T-helper 9 cell (primary cell): ENCODE measurements at regions not wholly inside any gene's neighbourhood (a gene's known extent, or its start where the extent isn't known, plus 50 kb on each side); places are given as distances from the start of the nearest gene placed in this dataset.

Source experiments
- DNase-seq: peaks from one replicate; pipeline ENCODE4 v3.0.0-alpha.2; 2020

DNA sequence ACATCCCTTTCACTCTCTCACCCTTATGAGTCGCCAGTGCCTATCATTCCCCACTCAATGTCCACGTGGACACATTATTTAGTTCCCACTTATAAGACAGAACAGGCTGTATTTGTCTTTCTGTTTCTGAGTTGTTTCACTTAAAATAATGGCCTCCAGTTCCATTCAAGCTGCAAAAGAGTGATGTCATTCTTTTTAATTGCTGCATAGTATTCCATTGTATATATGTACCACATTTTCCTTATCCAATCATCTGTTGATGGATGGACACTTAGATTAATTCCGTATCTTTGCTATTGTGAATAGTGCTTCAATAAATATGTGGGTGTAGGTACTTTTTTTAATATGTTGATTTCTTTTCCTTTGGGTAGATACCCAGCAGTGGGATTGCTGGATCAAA lies 79.1 kb downstream of the ZNF365 start:
- DNase-seq: no peak

DNA sequence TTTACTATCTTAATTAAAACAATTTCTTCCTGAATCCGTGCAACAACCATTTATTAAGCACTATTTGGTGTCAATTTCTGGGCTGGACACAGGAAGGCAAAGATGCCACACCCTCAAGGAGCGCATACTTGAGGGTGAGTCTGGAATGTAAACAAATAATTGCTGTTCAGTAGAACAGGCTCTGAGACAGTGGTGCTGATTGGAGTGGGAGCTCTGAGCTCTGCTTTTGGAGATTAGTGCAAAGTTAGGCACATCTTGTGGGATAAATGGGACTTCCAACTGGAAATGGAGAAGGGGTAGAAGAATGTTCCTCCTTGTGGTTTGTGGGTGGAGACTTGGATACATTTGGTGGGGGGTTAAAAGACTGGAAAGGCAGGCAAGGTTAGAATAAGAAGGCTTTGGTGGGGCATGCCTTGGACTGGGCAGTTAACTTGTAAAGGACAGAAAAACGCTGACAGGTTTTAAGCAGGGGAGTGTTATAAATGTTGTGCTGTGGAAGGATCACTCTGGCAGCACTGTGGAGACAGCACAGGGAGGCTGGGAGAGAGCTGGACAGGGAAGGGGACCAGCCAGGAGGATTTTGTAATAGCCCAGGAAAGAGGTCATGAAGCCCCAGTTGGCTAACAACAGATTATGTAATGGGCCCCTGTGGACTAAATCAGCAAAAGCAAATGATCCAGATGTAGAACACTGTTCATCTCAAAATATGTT lies 80.7 kb downstream of the ZNF365 start:
- no peak for DNase-seq

DNA sequence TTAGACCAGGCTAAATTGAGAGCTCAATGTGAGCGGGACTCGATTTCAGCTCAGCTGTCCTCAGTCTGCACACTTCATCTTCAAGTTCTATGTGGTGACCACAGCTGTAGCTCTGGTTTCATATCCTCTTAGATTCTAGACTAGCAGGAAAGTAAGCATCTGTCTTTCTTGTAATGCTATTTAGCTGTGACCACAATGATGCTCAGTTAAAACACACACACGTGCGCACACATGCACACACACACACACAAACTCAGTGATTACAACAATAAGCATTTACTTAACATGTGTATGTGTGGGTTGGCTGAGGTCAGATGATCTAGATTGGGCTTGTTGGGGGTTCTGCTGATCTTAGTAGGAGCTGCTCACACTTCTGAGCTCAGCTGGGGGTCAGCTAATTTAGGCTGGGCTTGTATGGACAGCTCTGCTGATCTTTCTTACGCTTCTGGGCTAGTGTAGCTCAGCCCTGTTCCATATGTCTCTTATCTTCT lies 82.5 kb downstream of the ZNF365 start:
- no peak for DNase-seq

DNA sequence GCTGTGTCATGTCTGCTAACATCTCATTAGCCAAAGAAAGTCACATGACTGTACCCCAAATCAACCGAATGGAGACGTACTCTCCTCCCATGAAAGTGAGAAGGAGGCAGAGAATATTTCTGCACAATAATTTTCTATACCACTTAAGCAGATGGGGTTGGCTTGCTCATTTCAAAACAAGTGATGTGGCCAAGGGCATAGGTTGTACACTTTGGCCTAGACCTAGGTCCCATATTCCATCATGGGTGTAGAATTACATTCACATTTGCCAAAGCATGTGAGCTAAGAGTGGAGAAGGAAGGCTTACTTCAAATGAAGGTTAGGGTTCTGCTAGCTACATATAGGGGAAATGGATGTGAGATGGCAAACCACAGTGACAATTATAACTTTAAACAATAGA lies 83.0 kb downstream of the ZNF365 start:
- DNase-seq: no peak

DNA sequence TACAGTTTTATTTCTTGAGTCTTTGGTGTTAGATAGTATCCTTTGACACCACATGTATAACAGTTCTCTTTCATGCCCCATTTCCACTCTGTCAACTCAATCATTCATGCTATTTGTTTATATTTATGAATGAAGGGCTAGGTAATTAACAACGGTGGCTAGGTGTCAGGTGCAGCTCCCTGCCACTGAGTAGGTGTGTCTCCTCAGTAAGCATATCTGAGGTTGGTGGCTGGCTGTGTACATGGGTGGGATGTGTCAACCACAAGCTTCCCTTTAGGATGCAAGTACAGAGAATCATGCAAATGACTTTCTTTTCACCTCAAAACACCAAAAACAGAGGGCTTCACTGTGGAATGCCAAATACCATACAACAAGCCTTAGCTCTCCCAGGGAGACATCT lies 83.4 kb downstream of the ZNF365 start:
- DNase-seq: no peak

DNA sequence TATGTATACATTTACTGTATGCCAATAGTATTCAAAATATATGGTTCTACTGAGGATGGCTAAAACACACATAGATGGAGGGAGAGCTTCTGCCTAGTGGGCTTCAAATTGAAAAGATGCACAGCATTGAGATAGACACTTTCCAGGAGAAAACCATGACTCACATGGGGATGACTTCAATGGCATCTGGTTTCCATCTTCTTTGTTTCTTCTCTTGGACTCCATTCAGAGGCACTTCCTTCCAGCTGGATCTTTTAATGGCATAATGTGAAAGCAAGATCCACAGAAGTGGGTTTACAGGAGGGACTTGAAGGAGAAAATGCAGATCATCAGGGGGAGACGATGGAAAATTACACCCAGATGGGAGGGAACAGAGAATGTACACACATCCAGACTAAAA lies 84.9 kb downstream of the ZNF365 start:
- no peak for DNase-seq

DNA sequence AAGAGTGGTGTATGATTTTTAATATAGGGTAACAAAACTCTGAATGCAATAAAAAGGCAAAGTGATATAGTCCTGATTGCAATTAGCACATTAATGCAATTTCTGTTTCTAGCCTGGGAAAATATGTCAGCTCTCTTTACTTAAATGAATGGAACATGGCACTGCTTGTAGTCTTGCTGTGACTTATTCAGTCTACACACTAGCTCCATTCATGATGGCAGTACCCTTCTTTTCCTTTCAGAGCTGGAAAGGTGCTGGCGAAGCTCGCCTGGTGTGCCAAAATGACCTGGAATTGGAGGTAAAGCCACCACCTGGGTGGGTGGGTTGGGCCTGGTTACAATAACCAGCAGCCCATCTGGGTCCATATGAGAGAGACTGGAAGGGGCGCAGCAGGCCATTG lies 85.3 kb downstream of the ZNF365 start:
- DNase-seq: no peak

DNA sequence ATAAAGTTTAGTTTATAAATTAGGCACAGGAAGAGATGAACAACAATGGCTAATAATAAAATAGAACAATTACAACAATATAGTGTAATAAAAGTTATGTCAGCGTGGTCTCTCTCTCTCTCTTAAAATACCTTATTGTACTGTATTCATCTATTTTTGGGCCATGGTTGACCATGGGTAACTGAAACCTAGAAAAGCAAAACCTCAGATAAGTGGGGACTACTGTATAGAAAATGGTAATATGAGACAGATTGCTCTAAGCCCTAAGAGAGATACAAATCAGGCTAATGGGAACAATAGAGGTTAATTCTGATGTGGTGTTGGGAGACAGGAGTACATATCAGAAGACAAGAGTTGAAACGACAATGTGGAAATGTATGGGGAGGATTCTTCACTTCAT lies 86.2 kb downstream of the ZNF365 start:
- no peak for DNase-seq

DNA sequence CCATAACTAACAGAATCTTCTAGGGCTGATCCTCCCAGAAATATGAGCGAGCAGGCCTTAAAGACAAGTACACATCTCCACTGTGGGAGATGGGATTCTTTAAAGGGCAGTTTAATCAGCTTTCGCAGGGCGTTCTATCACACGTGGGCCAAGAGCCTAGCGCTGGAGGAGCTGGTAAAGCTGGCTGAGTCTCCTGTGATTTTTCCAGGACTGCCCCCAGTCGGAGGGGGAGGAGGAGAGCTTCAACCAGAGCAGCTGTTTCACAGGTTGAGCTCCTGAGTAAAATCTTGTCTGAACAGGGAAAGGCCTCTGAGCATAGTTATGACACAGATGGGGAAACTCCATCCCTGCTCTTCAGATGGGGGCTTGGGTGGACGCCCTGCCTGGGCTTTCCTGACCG lies 87.0 kb downstream of the ZNF365 start:
- no peak for DNase-seq

DNA sequence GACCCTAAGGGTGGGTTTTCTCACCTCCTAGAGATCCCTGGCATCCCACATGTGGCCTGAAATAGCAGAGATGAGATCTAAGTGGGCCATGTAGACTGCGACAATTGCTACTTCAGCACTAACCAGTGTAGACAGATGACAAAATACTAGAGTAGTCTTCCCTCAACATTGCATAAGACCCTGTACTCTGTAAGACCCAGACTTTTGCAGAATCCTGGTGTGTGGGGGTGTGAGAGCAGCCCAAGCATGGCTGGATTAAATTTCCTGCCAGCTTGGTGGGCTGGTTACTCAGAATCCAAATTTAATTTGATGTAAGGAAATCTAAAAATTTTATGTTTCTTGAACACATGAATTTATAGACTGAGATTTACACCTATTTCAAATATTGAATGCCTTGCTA lies 88.3 kb downstream of the ZNF365 start:
- DNase-seq: no peak

DNA sequence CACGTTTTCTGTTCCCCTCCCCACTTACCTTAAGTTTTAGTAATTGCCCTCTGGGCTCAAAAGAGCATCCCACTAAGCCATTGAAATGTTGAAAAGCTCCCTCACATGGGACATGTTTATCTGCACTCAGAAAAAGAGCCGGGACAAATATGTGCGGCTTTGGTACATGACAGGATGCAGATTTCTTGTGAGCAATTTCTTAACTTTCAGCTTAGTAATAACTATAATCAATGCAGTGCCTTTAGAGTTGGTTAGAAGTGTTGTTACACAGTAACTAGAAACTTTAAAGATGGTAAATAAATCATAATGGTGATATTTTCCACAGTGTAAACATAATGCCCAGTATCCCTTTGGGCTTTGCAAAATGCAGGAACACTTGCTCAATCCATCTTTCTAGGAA lies 89.2 kb downstream of the ZNF365 start:
- DNase-seq: no peak

DNA sequence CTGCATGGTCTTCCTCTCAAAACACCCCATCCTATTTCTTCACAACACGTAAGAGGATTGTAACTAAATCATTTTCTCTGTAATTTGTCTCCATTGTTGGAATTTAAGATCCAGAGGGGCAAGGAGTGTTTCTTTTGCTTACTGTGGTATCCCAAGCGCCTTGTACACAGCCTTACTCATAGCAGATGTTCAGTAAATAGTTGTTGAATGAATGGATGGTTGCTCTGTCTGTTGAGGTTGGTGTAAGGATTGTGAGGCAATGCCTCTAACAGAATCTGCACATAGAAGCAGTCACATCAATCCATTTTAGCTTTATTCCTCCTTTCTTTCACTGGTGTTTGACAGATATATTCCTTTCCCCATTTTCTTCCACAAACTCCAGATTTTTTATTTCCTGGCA lies 90.1 kb downstream of the ZNF365 start:
- DNase-seq: no peak

DNA sequence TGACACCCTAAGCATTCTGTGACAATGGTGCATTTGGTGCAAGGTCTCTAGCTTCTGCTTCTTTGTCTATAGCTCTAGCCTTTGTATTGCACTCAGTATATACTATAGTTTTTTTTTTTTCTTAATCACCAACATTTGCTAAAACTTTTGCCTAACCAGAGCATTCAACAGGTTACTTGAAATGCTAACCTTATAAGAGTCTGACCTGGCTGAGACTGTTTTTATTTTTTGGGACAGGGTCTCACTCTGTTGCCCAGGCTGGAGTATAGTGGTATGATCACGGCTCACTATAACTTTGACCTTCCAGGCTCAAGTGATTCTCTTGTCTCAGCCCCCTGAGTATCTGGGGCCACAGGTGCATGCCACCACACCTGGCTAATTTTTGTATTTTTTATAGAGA lies 92.4 kb downstream of the ZNF365 start:
- no peak for DNase-seq

DNA sequence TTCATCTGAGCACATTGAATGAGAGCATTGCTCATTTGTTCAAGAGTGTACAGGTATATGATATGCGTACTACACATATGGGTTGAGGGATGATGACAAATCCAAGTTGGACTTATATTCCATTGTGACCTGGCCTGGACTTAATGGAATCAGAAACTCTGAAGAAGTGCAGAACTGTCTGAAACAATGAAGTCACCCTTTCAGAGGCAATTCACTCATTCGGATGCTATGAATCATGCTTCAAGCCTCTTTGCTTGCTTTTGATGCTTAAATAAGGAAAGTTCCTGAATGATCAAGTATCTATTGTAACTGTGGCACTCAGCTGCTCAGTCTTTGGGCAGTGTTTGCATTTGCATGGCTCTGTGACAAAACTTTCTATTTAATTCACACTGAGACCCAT lies 93.4 kb downstream of the ZNF365 start:
- no peak for DNase-seq

DNA sequence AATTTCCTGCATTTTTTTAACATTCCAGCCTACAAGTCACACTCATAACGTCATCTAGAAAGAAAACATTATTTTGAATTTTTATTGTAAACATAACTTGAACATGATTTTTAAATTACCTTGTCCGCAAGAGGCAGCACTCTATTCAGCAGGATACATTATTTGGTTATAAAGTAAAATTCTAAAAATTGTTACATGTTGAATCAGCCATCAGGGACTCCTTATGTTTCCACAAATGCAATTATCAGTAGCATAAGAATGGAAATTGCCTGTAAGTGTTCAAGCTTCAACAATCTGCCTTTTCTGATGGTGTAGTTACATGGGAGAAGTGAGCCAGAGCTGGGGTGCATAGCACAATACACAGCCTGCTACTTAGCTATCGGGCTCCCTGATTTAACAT lies 97.5 kb downstream of the ZNF365 start:
- DNase-seq: no peak

DNA sequence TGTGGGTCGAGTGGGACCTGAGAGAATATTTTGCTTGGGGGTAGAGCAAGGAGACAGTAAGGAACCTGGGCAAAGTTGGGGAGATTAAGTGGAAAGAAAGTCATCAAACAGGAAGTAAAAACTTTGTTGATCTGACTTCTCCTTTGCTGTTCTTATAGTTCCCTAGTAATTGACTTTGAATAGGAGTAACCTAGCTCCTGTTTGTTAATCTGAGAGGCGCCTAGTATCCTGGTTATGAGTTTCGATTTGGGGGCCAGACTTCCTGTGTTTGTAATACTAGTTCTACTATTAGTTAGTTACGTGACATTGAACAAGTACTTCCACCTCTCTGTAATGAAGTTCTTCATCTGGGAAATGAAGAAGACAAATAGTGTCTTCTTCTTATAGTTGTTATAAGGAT lies 99.1 kb downstream of the ZNF365 start:
- DNase-seq: no peak

DNA sequence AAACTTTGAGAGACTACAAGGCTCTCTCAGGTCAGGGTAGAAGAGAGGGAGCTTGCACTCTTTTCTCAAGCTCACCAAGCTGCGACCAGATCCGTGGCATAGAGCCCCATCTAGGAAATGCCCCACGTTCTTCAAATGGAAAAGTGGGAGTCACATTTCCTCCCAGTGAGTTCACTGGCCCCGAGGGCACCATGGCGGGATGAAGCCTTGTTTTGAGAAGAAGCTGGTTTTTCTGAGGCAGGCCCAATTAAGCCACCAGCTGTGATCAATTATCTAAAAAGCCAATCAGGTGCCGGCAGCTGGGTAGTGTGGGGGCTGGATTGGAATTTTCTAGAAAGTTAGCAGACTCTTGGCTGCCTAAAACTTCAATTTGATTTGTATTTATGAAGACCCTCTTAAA lies 101.4 kb downstream of the ZNF365 start:
- no peak for DNase-seq

DNA sequence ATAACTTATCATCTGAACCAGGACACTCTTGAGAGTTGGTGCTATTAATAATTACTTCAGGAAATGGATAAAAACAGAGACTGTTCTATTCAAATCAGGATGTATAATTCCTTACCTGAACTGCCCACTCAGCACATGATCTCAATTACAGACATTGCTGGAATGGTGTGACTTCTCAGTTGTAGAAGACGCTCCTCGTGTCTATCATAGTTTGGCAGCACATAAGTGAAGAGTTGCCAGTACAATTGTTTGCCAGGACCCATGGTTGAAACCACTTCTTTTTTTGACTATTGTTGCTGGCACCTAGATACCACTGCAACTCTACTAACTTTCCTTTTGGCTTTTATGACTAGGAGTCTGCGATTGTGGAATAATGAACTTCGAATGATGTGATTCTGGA lies 105.4 kb downstream of the ZNF365 start:
- DNase-seq: no peak

DNA sequence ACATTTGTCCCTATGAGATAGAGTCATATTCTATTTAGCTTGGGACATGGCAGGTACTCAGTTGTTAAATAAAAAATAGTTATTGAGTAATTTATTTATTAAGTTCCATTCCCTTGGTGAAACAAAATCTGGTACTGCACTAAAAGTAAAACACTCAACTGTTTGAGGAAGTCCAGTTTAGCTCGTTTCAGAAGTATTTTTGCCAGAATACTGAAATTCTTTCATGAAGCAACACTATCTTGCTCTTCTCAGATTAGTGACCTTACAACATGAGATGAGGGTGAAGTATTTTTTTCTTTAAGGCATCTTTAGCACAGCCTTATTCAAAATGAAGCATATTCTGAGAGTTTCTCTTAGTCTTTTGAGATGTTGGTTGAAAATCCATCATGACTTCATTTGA lies 106.0 kb downstream of the ZNF365 start:
- DNase-seq: no peak

DNA sequence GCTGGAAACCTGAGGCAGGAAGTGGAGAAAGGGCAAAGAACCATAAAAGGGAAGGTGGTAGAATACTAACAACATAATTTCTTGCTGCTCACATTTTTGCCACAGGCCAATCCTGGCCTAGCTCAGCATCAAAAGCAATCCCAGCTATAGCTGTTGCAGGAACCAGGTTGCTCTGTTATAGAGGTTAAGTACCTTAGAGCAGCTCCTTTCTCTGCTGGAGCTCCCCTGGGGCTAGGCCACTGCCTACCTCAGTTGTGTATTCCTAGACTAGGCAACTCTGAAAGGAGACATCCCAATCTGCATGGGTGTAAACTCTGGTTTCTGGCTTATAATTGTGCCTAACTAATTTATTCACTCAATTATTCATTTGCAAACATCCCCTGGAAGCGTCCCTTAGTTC lies 108.4 kb downstream of the ZNF365 start:
- DNase-seq: no peak

DNA sequence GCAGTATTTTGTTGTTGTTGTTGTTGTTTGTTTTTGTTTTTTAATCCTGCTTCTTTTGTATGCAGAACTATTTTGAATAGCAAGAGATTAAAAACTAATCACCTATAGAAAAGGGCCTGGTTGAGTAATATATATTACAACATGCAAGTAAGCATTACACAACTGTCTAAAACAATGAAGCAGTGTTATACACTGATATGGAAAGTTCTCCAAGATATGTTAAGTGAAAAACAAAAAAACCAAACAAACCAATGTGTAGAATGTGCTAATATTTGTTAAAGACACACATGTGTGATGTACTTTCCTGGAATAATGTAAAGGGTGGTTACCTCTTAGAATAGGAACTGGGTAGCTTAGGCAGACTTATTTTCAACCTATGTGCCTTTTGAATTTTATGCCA lies 117.4 kb downstream of the ZNF365 start:
- no peak for DNase-seq

DNA sequence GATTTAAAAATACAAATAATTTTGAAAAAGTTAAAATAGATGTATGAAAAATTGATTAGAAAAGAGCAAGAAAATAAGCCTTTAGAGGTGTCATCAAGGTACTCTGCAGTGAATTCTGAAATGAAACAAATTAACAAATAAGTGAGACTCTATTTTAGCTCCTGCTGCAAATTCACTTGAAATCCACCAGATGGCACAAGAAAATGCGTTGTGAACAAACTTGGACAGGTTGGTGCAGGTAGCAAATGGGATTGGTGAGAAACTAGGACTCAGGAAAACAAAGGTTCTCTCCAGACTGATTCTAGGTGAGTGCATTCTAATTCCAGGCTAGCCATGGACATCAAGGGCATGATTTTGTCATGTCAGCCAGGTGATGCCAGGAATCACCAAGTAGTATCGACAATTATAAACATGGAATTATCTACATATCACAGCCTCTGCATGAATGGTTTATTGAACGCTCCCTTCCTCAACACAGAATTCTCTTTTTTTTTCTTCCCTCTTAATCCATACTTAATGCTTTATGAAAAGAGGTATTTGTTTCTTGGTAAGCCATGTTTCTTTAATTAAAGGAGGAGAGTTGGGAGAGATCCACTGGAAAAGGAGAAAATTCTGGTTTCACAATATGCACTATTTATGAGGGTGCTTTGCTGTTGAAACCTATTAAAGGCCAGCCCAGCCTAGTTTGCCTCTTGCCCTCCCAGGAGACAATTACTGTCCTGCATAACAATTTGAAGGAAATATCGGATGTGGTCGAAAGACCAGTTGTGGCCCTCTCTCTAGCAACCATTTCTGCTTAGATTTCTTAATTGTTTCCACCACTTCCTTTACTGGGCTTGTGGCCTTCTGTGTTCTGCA lies 118.1 kb downstream of the ZNF365 start:
- DNase-seq: no peak

DNA sequence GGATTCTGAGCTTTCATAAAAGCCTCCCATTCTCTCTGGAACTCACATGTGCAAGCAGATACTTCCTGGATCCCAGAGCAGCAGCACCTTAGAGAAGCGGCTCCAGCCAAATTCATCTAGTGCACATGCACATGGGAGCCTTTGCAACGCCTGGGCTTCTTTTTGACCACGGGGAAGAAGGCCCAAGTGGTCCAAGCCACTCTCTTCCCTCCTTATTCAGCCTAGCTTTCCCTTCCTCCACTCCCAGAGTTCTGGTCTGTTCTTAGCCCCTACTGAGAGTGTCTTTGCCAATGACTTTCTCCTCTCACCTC lies 118.7 kb downstream of the ZNF365 start:
- no peak for DNase-seq

DNA sequence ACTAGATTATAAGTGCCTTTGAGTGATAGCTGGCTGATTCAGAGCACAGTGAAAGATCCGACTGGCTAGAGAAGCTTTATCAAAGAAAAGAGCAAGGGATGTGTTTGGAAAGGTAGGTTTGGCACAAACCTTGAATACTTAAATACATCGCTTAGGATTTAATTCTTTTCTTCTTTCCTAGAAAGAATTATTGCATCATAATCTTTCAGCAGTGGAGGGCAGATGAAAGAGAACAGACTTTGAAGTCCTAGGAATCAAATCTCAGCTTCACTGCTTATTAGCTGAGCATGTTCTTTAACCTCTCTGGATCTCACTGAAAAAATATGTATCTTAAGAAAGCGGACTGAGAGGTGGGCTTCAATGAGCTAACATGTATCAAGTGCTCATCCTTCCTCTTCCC lies 122.8 kb downstream of the ZNF365 start:
- DNase-seq: no peak

DNA sequence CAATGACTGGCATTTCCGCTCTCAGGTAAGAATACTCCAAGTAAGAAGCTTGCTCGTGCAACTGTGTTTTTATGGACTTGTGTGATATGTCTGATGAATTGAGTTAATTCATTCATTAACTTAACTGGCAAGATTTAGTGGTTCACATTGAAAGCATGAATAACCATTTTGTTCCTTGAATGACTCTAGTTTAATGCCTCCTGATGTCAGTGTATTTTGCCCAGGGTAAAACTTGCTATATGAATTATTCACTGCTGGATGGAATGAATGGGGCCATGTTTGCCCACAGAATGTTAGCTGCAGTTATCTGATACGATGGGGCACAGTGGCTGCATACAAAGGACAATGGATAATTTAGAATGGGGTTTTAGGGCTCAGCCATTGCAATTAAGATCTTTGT lies 124.1 kb downstream of the ZNF365 start:
- DNase-seq: no peak
